Smooth muscle cell (in vitro differentiated cells): ENCODE measurements at regions not wholly inside any gene's neighbourhood (a gene's known extent, or its start where the extent isn't known, plus 50 kb on each side); places are given as distances from the start of the nearest gene placed in this dataset.

Experiments used
- DNase-seq: peaks from one replicate; lab custom pipeline; 2025; ENCODE audit not compliant: unreplicated experiment; lab: John Stamatoyannopoulos, UW
- H2AFZ ChIP-seq: fragments of 200-600 bp; sonication (generic); 2 replicates; pipeline ENCODE4 v1.6.0; 2016; ENCODE audit warnings: antibody characterized with exemption, low read depth, mild to moderate bottlenecking
- H3F3A ChIP-seq: fragments of 200-600 bp; sonication (generic); 2 replicates; pipeline ENCODE4 v1.6.0; 2017; ENCODE audit warnings: antibody characterized with exemption, low read depth
- H3K27ac ChIP-seq: fragments of 200-600 bp; sonication (generic); 2 replicates; pipeline ENCODE4 v1.5.1; 2016; ENCODE audit warnings: low read depth, mild to moderate bottlenecking
- H3K27me3 ChIP-seq: fragments of 200-600 bp; sonication (generic); 2 replicates; pipeline ENCODE4 v1.6.1; 2016; ENCODE audit warnings: low read depth, mild to moderate bottlenecking
- H3K36me3 ChIP-seq: fragments of 200-600 bp; sonication (generic); 2 replicates; pipeline ENCODE4 v1.5.1; 2016; ENCODE audit warnings: low read depth
- H3K4me1 ChIP-seq: fragments of 200-600 bp; sonication (generic); 2 replicates; pipeline ENCODE4 v1.5.1; 2016; ENCODE audit warnings: low read depth
- H3K4me2 ChIP-seq: fragments of 200-600 bp; sonication (generic); 2 replicates; pipeline ENCODE4 v1.6.0; 2016; ENCODE audit warnings: mild to moderate bottlenecking
- H3K4me3 ChIP-seq: fragments of 200-600 bp; sonication (generic); 2 replicates; pipeline ENCODE4 v1.5.1; 2016; ENCODE audit warnings: mild to moderate bottlenecking
- H3K79me2 ChIP-seq: fragments of 200-600 bp; sonication (generic); 2 replicates; pipeline ENCODE4 v1.6.0; 2016; ENCODE audit warnings: low read depth, mild to moderate bottlenecking
- H3K9ac ChIP-seq: fragments of 200-600 bp; sonication (generic); 2 replicates; pipeline ENCODE4 v1.6.0; 2016; ENCODE audit warnings: low read depth
- H3K9me3 ChIP-seq: fragments of 200-600 bp; sonication (generic); replicated peaks from 2 replicates; pipeline ENCODE4 v1.5.1; 2016; ENCODE audit warnings: low read depth
- H4K20me1 ChIP-seq: fragments of 200-600 bp; sonication (generic); 2 replicates; pipeline ENCODE4 v1.6.0; 2016; ENCODE audit warnings: low read depth
- WGBS: methylation state at CpG from one replicate; pipeline ENCODE4 v1.1.7; 2016; ENCODE audit warnings: low lambda C conversion rate; 5-methylcytosine and 5-hydroxymethylcytosine counted together
- TF ChIP-seq, protein P1 (sequence below): fragments of 200-600 bp; sonication (generic); IDR thresholded peaks from 2 replicates; pipeline ENCODE4 v1.5.1; 2017; ENCODE audit warnings: borderline replicate concordance, mild to moderate bottlenecking, antibody characterized with exemption; ENCODE audit not compliant: insufficient read depth, poor library complexity, severe bottlenecking

- Histone ChIP-seq H3K9ac (no peak overlapping the region), H3K27me3 (no peaks in the 10 kb centered on the region), H3F3A (no peaks in the 10 kb centered on the region), H3K36me3 (no peaks in the 10 kb centered on the region), H3K79me2 (no peaks in the 10 kb centered on the region), H3K4me3 (no peak overlapping the region), H2AFZ (no peak overlapping the region), H3K27ac (no peak overlapping the region), H3K4me1 (no peaks in the 10 kb centered on the region), H3K9me3 (no peaks in the 10 kb centered on the region), H4K20me1 (no peaks in the 10 kb centered on the region), H3K4me2 (no peak overlapping the region)
- WGBS: 100% methylated on average over 1 of the region's 1 CpG
- TF ChIP-seq, protein P1, sequence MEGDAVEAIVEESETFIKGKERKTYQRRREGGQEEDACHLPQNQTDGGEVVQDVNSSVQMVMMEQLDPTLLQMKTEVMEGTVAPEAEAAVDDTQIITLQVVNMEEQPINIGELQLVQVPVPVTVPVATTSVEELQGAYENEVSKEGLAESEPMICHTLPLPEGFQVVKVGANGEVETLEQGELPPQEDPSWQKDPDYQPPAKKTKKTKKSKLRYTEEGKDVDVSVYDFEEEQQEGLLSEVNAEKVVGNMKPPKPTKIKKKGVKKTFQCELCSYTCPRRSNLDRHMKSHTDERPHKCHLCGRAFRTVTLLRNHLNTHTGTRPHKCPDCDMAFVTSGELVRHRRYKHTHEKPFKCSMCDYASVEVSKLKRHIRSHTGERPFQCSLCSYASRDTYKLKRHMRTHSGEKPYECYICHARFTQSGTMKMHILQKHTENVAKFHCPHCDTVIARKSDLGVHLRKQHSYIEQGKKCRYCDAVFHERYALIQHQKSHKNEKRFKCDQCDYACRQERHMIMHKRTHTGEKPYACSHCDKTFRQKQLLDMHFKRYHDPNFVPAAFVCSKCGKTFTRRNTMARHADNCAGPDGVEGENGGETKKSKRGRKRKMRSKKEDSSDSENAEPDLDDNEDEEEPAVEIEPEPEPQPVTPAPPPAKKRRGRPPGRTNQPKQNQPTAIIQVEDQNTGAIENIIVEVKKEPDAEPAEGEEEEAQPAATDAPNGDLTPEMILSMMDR: no peak
- DNase-seq: no peak
Observed at GRCh38 chr3:83816653-83817052, 1142.1 kb upstream of the CADM2 start.

GRCh38 chr3:83821506-83821905 lies 1137.3 kb upstream of the CADM2 start:
- no peak for DNase-seq
- Histone ChIP-seq H2AFZ (no peak overlapping the region), H3K9me3 (no peaks in the 10 kb centered on the region), H3K79me2 (no peaks in the 10 kb centered on the region), H4K20me1 (no peaks in the 10 kb centered on the region), H3K4me1 (peaks cover 5% of the 10 kb centered on the region), H3K9ac (no peak overlapping the region), H3K36me3 (no peaks in the 10 kb centered on the region), H3K27ac (no peak overlapping the region), H3K4me3 (no peak overlapping the region), H3F3A (no peaks in the 10 kb centered on the region), H3K27me3 (no peaks in the 10 kb centered on the region), H3K4me2 (no peak overlapping the region)
- WGBS: 92% methylated on average over 8 of the region's 8 CpGs
- TF ChIP-seq, protein P1: no peak

DNA sequence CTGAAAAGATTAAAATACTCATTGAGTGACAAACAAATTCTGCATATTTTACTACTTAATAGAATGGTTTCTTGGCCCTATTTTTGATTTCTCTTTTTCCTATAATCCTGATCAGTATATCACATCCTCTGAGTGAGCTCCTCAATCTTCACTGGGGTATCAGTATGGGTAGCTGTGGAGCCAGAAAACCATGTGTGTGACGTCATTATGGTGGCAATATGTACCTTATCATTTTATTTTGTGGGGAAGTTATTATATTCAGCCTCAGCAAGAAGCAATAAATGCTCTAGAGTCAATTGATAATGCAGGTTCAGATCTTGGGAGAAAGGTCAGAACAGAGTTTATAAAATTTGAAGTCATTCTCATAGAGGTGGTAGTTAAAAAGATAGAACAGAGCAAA lies 1135.7 kb upstream of the CADM2 start:
- TF ChIP-seq, protein P1: no peak
- no peak overlapping the region for H3K9ac ChIP-seq
- no peak overlapping the region for H3K27ac ChIP-seq
- H3K9me3 ChIP-seq: no peaks in the 10 kb centered on the region
- no peaks in the 10 kb centered on the region for H3K36me3 ChIP-seq
- no peak overlapping the region for H2AFZ ChIP-seq
- H3K27me3 ChIP-seq: no peaks in the 10 kb centered on the region
- no peaks in the 10 kb centered on the region for H3K79me2 ChIP-seq
- no peak for DNase-seq
- WGBS: 64% methylated on average over 1 of the region's 1 CpG
- H4K20me1 ChIP-seq: no peaks in the 10 kb centered on the region
- no peak overlapping the region for H3K4me2 ChIP-seq
- no peak overlapping the region for H3K4me3 ChIP-seq
- H3K4me1 ChIP-seq: peaks cover 5% of the 10 kb centered on the region
- no peaks in the 10 kb centered on the region for H3F3A ChIP-seq

DNA sequence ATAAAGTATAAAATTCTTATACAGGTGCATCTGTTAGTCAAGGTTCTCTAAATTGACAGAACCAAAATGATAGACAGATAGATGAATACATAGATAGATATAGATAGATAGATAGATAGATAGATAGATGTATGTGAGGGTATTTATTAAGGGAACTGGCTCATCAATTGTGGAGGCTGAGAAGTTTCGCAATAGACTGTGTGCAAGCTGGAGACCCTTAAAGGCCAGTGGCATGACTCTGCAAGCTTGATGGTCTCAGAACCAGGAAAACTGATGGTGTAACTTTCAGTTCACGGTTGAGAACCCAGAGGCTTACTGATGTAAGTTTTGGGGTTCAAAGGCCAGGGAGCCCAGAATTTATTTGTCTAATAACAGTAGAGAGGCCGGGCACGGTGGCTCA lies 1123.7 kb upstream of the CADM2 start:
- Histone ChIP-seq H3K9me3 (peaks cover 3% of the 10 kb centered on the region), H3K27ac (no peak overlapping the region), H3K4me3 (no peak overlapping the region), H3K9ac (no peak overlapping the region), H3K27me3 (no peaks in the 10 kb centered on the region), H3K4me2 (no peak overlapping the region), H3F3A (no peaks in the 10 kb centered on the region), H3K79me2 (no peaks in the 10 kb centered on the region), H3K4me1 (no peaks in the 10 kb centered on the region), H3K36me3 (no peaks in the 10 kb centered on the region), H2AFZ (no peak overlapping the region), H4K20me1 (no peaks in the 10 kb centered on the region)
- no peak for DNase-seq
- 95% methylated on average over 4 of the region's 4 CpGs for WGBS
- TF ChIP-seq, protein P1: no peak
